A549 (cell line): ENCODE measurements at regions not wholly inside any gene's neighbourhood (a gene's known extent, or its start where the extent isn't known, plus 50 kb on each side); places are given as distances from the start of the nearest gene placed in this dataset.
A peak's percentile ranks its signal among the peaks of the same experiment; 100 is the strongest.

Experiments
- ATAC-seq, 2 experiments: fragments of 200-7000 bp in 1 of 2; fragments of >200 bp in 1 of 2; cut with Nextera tagmentation in 1 of 2; cut with Tn5 transposase in 1 of 2; 3 replicates each; pipeline versions ENCODE4 v1.8.0 to v1.9.1; 2018 to 2020; ENCODE audit warnings: mild to moderate bottlenecking in 1 of 2, moderate library complexity in 1 of 2
- CTCF ChIA-PET: fragments of 300-600 bp; sonication (Branson Sonifier 250); formaldehyde crosslinking; extraction: SDS; loops from one replicate; lab custom pipeline; 2021; ENCODE audit warnings: antibody characterized with exemption, inconsistent platforms; lab: Yijun Ruan, JAX
- POLR2A ChIA-PET: fragments of 350-600 bp; formaldehyde crosslinking; extraction: SDS; loops from one replicate; lab custom pipeline; 2021; ENCODE audit warnings: antibody characterized with exemption, inconsistent platforms; lab: Yijun Ruan, JAX
- DNase-seq, 2 experiments: peaks; one replicate each; pipeline versions ENCODE4 v3.0.0 to v3.0.0-alpha.2; 2011 to 2016; ENCODE audit warnings: low read depth in 1 of 2, low spot score in 1 of 2
- FAIRE-seq: peaks from 2 replicates; lab custom pipeline; 2011; peaks lifted over from hg19 to GRCh38; lab: Jason Lieb, UNC
- H3K27ac ChIP-seq, 2 experiments: fragments of >200 bp; sonication (Bioruptor Twin); formaldehyde crosslinking; 3 replicates each; pipeline ENCODE4 v1.5.1; 2016 to 2017
- H3K4me1 ChIP-seq: fragments of >200 bp; sonication (Bioruptor Twin); formaldehyde crosslinking; 3 replicates; pipeline ENCODE4 v1.6.1; 2016
- H3K4me2 ChIP-seq: fragments of >200 bp; sonication (Bioruptor Twin); formaldehyde crosslinking; 3 replicates; pipeline ENCODE4 v1.6.1; 2016
- H3K4me3 ChIP-seq: fragments of >200 bp; sonication (Bioruptor Twin); formaldehyde crosslinking; 3 replicates; pipeline ENCODE4 v1.5.1; 2016
- H3K9me3 ChIP-seq: fragments of >200 bp; sonication (Bioruptor Twin); formaldehyde crosslinking; 3 replicates; pipeline ENCODE4 v1.6.1; 2016
- BCL3 ChIP-seq: fragments of >200 bp; sonication (Bioruptor Twin); formaldehyde crosslinking; IDR thresholded peaks from 3 replicates; pipeline ENCODE4 v1.6.1; 2016
- CTCF ChIP-seq: fragments of >200 bp; sonication (Bioruptor Twin); formaldehyde crosslinking; IDR thresholded peaks from 3 replicates; pipeline ENCODE4 v1.5.1; 2016
- EP300 ChIP-seq, 2 experiments: fragments of >200 bp; sonication (Bioruptor Twin); formaldehyde crosslinking; IDR thresholded peaks; 2 replicates in 1 of 2; 3 replicates in 1 of 2; pipeline ENCODE4 v1.6.1; 2016 to 2017
- FOSL2 ChIP-seq, 2 experiments: fragments of 450-650 bp in 1 of 2; fragments of >200 bp in 1 of 2; sonication (Bioruptor Twin) in 1 of 2; formaldehyde crosslinking; IDR thresholded peaks; 2 replicates each; pipeline versions ENCODE4 v1.5.0 to v1.6.1; 2016 to 2020; ENCODE audit warnings: mild to moderate bottlenecking in 1 of 2, moderate library complexity in 1 of 2
- HDAC2 ChIP-seq: fragments of 200-600 bp; sonication (generic); IDR thresholded peaks from 2 replicates; pipeline ENCODE4 v1.6.1; 2016
- HMGXB4 ChIP-seq: fragments of 250-450 bp; sonication (Bioruptor Pico); IDR thresholded peaks from 2 replicates; pipeline ENCODE4 v1.5.0; 2021; ENCODE audit warnings: mild to moderate bottlenecking, moderate library complexity, borderline replicate concordance
- KDM5A ChIP-seq: fragments of 200-600 bp; sonication (generic); IDR thresholded peaks from 2 replicates; pipeline ENCODE4 v1.6.1; 2016; ENCODE audit warnings: antibody characterized with exemption, mild to moderate bottlenecking
- NR3C1 ChIP-seq: fragments of >200 bp; sonication (Bioruptor Twin); formaldehyde crosslinking; IDR thresholded peaks from 3 replicates; pipeline ENCODE4 v1.6.1; 2017
- POLR2AphosphoS2 ChIP-seq: conservative IDR thresholded peaks from 2 replicates; pipeline ENCODE4 v1.6.1; 2012; ENCODE audit warnings: low read length, improper control_type of control experiment, inconsistent platforms
- ZC3H11A ChIP-seq: fragments of 450-650 bp; IDR thresholded peaks from 2 replicates; pipeline ENCODE4 v1.6.1; 2014; ENCODE audit warnings: antibody characterized with exemption, mild to moderate bottlenecking
- ZNF302 ChIP-seq: fragments of 250-450 bp; sonication (Bioruptor Pico); IDR thresholded peaks from 2 replicates; pipeline ENCODE4 v1.9.0; 2021; ENCODE audit warnings: inconsistent platforms, mild to moderate bottlenecking, moderate library complexity
- WGBS: methylation state at CpG from one replicate; pipeline ENCODE4 v1.1.6; 2017; ENCODE audit errors: missing lambda C conversion rate; 5-methylcytosine and 5-hydroxymethylcytosine counted together

GRCh38 chr3:107103786-107104185, 273.5 kb upstream of the CCDC54 start:
- no peaks in the 10 kb centered on the region for H3K4me1 ChIP-seq
- DNase-seq (no peak), FAIRE-seq (no peak), ATAC-seq (no peak)
- no peak overlapping the region for H3K27ac ChIP-seq
- no peak for TF ChIP-seq CTCF
- no peak for TF ChIP-seq NR3C1
- TF ChIP-seq, all 56 proteins: peak for 0
- POLR2A ChIA-PET, result no interaction called here
- CTCF ChIA-PET, result interaction anchor here (1.8 kb wide), 1 partner anchor 14 kb away, joined by 5 read pairs; no protein-coding TSS in a partner anchor
- WGBS, result 43% methylated on average over 2 of the region's 2 CpGs
- peaks cover 10% of the 10 kb centered on the region; the same call in 2 of the 3 replicates for H3K9me3 ChIP-seq
- no peak overlapping the region for H3K4me2 ChIP-seq
- H3K4me3 ChIP-seq, result no peak overlapping the region

GRCh38 chr3:107106316-107106715, 270.9 kb upstream of the CCDC54 start:
- ATAC-seq, result peak; percentile 64 to 86; a peak in 5 of 6 replicates
- no peak for FAIRE-seq
- TF ChIP-seq FOSL2 (IDR thresholded peaks at IDR 0.05) (peak; percentile 27; the same call in 1 of the 2 replicates), FOSL2 (CRISPR knock-in tag; IDR thresholded peaks at IDR 0.05) (peak; percentile 20; the same call in 1 of the 2 replicates), EP300 (IDR thresholded peaks at IDR 0.05) (no peak)
- H3K4me2 ChIP-seq, result peak overlapping the region; percentile 32; the same call in 2 of the 3 replicates
- no peak overlapping the region for H3K4me3 ChIP-seq
- ChIA-PET POLR2A (no interaction called here), CTCF (interaction anchor here (1.2 to 4.6 kb wide), 2 partner anchors 9 to 12 kb away, joined by 3 to 38 read pairs; no protein-coding TSS in a partner anchor)
- peaks cover 10% of the 10 kb centered on the region; the same call in 2 of the 3 replicates for H3K9me3 ChIP-seq
- H3K27ac ChIP-seq, result no peak overlapping the region; a peak in 1 of 6 replicates
- no peaks in the 10 kb centered on the region for H3K4me1 ChIP-seq
- DNase-seq, result peak; percentile 10 to 22
- WGBS, result 8% methylated on average over 7 of the region's 7 CpGs

GRCh38 chr3:107106907-107107306, 270.3 kb upstream of the CCDC54 start:
- no peak for ATAC-seq
- H3K4me2 ChIP-seq, result 0 out of 3 replicates have a peak overlapping the region, but pooled peaks have one; percentile 32
- H3K27ac ChIP-seq, result no peak overlapping the region; a peak in 1 of 6 replicates
- WGBS, result 62% methylated on average over 8 of the region's 8 CpGs
- TF ChIP-seq HMGXB4 (CRISPR knock-in tag) (no peak), BCL3 (no peak), ZC3H11A (no peak), CTCF (no peak), POLR2AphosphoS2 (no peak), ZNF302 (CRISPR knock-in tag) (no peak), HDAC2 (no peak), KDM5A (no peak)
- FAIRE-seq, result no peak
- H3K4me3 ChIP-seq, result no peak overlapping the region
- DNase-seq, result no peak
- ChIA-PET CTCF (interaction anchor here (1.0 to 4.6 kb wide), 3 partner anchors 8 to 11 kb away, joined by 3 to 38 read pairs (median 4); no protein-coding TSS in a partner anchor), POLR2A (no interaction called here)
- H3K4me1 ChIP-seq, result no peaks in the 10 kb centered on the region
- H3K9me3 ChIP-seq, result peaks cover 10% of the 10 kb centered on the region; the same call in 2 of the 3 replicates
